HepG2 (cell line): ENCODE measurements at regions not wholly inside any gene's neighbourhood (a gene's known extent, or its start where the extent isn't known, plus 50 kb on each side); places are given as distances from the start of the nearest gene placed in this dataset.

Experiments
- ATAC-seq: fragments of 200-7000 bp; cut with Tn5 transposase; 3 replicates; pipeline ENCODE4 v1.9.1; 2020; ENCODE audit warnings: mild to moderate bottlenecking, moderate library complexity
- BruUV-seq: library from RNA; stranded (reverse); fragments of 400-500 nt; replicated peaks from 2 replicates; lab custom pipeline; 2021; lab: Mats Ljungman, UMichigan
- CTCF ChIA-PET: fragments of 300-600 bp; formaldehyde crosslinking; extraction: SDS; loops from one replicate; lab custom pipeline; 2021; ENCODE audit warnings: low total read pairs, inconsistent platforms, low intra/inter-chr PET ratio; lab: Yijun Ruan, JAX
- POLR2A ChIA-PET: fragments of 350-600 bp; sonication (Branson Sonifier 250); formaldehyde crosslinking; loops from one replicate; lab custom pipeline; 2020; ENCODE audit warnings: antibody characterized with exemption, inconsistent platforms; lab: Yijun Ruan, JAX
- DNase-seq: peaks from one replicate; pipeline ENCODE4 v3.0.0-alpha.2; 2015; ENCODE audit warnings: low spot score
- FAIRE-seq: peaks from 3 replicates; lab custom pipeline; 2011; peaks lifted over from hg19 to GRCh38; lab: Jason Lieb, UNC
- H2AFZ ChIP-seq: one replicate; pipeline ENCODE4 v1.6.1; 2011; ENCODE audit warnings: low read length, inconsistent platforms
- H3K27ac ChIP-seq: fragments of 300-600 bp; 3 replicates; pipeline ENCODE4 v1.8.0; 2011; ENCODE audit warnings: mixed run types, mild to moderate bottlenecking, mixed read lengths, low read length, inconsistent platforms; ENCODE audit not compliant: insufficient read depth; ENCODE audit errors: extremely low read length
- H3K27me3 ChIP-seq, 2 experiments: fragments of 200-600 bp in 1 of 2; 2 replicates in 1 of 2; 3 replicates in 1 of 2; pipeline versions ENCODE4 v1.6.0 to v1.8.0; 2011; ENCODE audit warnings: low read length in 2 of 2, mild to moderate bottlenecking in 2 of 2, moderate library complexity in 2 of 2, inconsistent platforms in 1 of 2; ENCODE audit not compliant: insufficient read depth in 2 of 2, control insufficient read depth in 1 of 2
- H3K36me3 ChIP-seq, 2 experiments: fragments of 200-600 bp in 1 of 2; replicated peaks in 1 of 2; 2 replicates in 1 of 2; 3 replicates in 1 of 2; pipeline versions ENCODE4 v1.5.1 to v1.8.0; 2011; ENCODE audit warnings: low read length in 2 of 2, inconsistent platforms in 1 of 2; ENCODE audit not compliant: insufficient read depth in 2 of 2, control insufficient read depth in 1 of 2
- H3K4me1 ChIP-seq: 2 replicates; pipeline ENCODE4 v1.5.1; 2012; ENCODE audit warnings: low read length, inconsistent platforms; ENCODE audit not compliant: insufficient read depth
- H3K4me2 ChIP-seq: 2 replicates; pipeline ENCODE4 v1.6.0; 2011; ENCODE audit warnings: low read depth, low read length, inconsistent platforms
- H3K4me3 ChIP-seq, 3 experiments: fragments of 200-600 bp in 1 of 3; sonication (generic), shearing (Covaris generic) in 1 of 3; replicated peaks in 1 of 3; 2 replicates each; pipeline ENCODE4 v1.5.1; 2011 to 2016; ENCODE audit warnings: low read length in 3 of 3, inconsistent platforms in 2 of 3, low read depth in 2 of 3, mild to moderate bottlenecking in 2 of 3, control low read depth in 1 of 3, mixed read lengths in 1 of 3; ENCODE audit not compliant: insufficient read depth in 1 of 3
- H3K79me2 ChIP-seq: one replicate; pipeline ENCODE4 v1.6.1; 2011; ENCODE audit warnings: low read length, inconsistent platforms; ENCODE audit not compliant: insufficient read depth
- H3K9ac ChIP-seq: 2 replicates; pipeline ENCODE4 v1.6.0; 2011; ENCODE audit warnings: mild to moderate bottlenecking, low read depth, low read length, inconsistent platforms; ENCODE audit not compliant: insufficient read depth
- H3K9me3 ChIP-seq: 2 replicates; pipeline ENCODE4 v1.5.1; 2012; ENCODE audit warnings: mild to moderate bottlenecking, low read length
- H4K20me1 ChIP-seq: 2 replicates; pipeline ENCODE4 v1.6.0; 2011; ENCODE audit warnings: inconsistent platforms, mild to moderate bottlenecking, low read length, moderate library complexity; ENCODE audit not compliant: insufficient read depth
- AKAP8 ChIP-seq: sonication (generic); formaldehyde crosslinking; IDR thresholded peaks from 2 replicates; pipeline ENCODE4 v1.5.1; 2020; ENCODE audit warnings: mild to moderate bottlenecking, missing genetic modification reagents
- GLI4 ChIP-seq: sonication (generic); formaldehyde crosslinking; IDR thresholded peaks from 2 replicates; pipeline ENCODE4 v1.5.1; 2020; ENCODE audit warnings: missing genetic modification reagents, mild to moderate bottlenecking, moderate library complexity, borderline replicate concordance
- KAT7 ChIP-seq: IDR thresholded peaks from 2 replicates; pipeline ENCODE4 v1.6.1; 2018; ENCODE audit warnings: borderline replicate concordance, missing compliant biosample characterization
- LCORL ChIP-seq, 2 experiments: fragments of 450-650 bp in 1 of 2; sonication (generic) in 1 of 2; formaldehyde crosslinking in 1 of 2; IDR thresholded peaks; 2 replicates each; pipeline versions ENCODE4 v1.5.0 to v1.6.1; 2017 to 2020; ENCODE audit warnings: antibody characterized with exemption in 1 of 2, missing genetic modification reagents in 1 of 2
- MAZ ChIP-seq, 2 experiments: sonication (generic) in 1 of 2; formaldehyde crosslinking in 1 of 2; IDR thresholded peaks; 2 replicates each; pipeline versions ENCODE4 v1.5.0 to v1.6.1; 2012 to 2020; ENCODE audit warnings: low read depth in 2 of 2, mild to moderate bottlenecking in 2 of 2, borderline replicate concordance in 1 of 2, improper control_type of control experiment in 1 of 2, low read length in 1 of 2, missing genetic modification reagents in 1 of 2, moderate library complexity in 1 of 2
- MIER3 ChIP-seq: IDR thresholded peaks from 2 replicates; pipeline ENCODE4 v1.6.1; 2016; ENCODE audit warnings: missing compliant biosample characterization, borderline replicate concordance
- NFKB2 ChIP-seq: sonication (generic); formaldehyde crosslinking; IDR thresholded peaks from 2 replicates; pipeline ENCODE4 v1.4.0; 2020; ENCODE audit warnings: missing genetic modification reagents, borderline replicate concordance
- RFX1 ChIP-seq: fragments of 450-650 bp; IDR thresholded peaks from 2 replicates; pipeline ENCODE4 v1.6.1; 2017
- RFX3 ChIP-seq: IDR thresholded peaks from 2 replicates; pipeline ENCODE4 v1.6.1; 2016; ENCODE audit warnings: missing biosample characterization, missing genetic modification reagents
- SIN3B ChIP-seq: fragments of 150-350 bp; IDR thresholded peaks from 2 replicates; pipeline ENCODE4 v1.6.1; 2014; ENCODE audit warnings: low read length
- STAT5B ChIP-seq: sonication (generic); formaldehyde crosslinking; IDR thresholded peaks from 2 replicates; pipeline ENCODE4 v1.4.0; 2020; ENCODE audit warnings: missing genetic modification reagents
- YY1 ChIP-seq: IDR thresholded peaks from 2 replicates; pipeline ENCODE4 v1.6.1; 2011; ENCODE audit warnings: low read length, low read depth, moderate library complexity, mild to moderate bottlenecking; ENCODE audit not compliant: insufficient read depth, insufficient replicate concordance
- ZKSCAN5 ChIP-seq: sonication (generic); formaldehyde crosslinking; IDR thresholded peaks from 2 replicates; pipeline ENCODE4 v1.5.1; 2020; ENCODE audit warnings: mild to moderate bottlenecking, missing genetic modification reagents
- ZNF34 ChIP-seq: sonication (generic); formaldehyde crosslinking; IDR thresholded peaks from 2 replicates; pipeline ENCODE4 v1.4.0; 2020; ENCODE audit warnings: mild to moderate bottlenecking, missing genetic modification reagents, borderline replicate concordance
- ZNF569 ChIP-seq: sonication (generic); formaldehyde crosslinking; IDR thresholded peaks from 2 replicates; pipeline ENCODE4 v1.5.0; 2020; ENCODE audit warnings: mild to moderate bottlenecking, missing genetic modification reagents, moderate library complexity, borderline replicate concordance
- WGBS: methylation state at CpG from one replicate; pipeline ENCODE4 v1.1.6; 2017; ENCODE audit warnings: low lambda C conversion rate; 5-methylcytosine and 5-hydroxymethylcytosine counted together
- in situ Hi-C: cut with HindIII; loops from 2 replicates; pipeline ENCODE4 v1.10.0; 2017; ENCODE audit warnings: low pct_unique_long_range_greater_than_20kb; ENCODE audit not compliant: extremely low pct_ligation_motif_present
- intact Hi-C: fragments of 100-400 bp; cut with micrococcal nuclease; formaldehyde crosslinking; loops from one replicate; pipeline ENCODE4 v1.10.0; 2022; ENCODE audit not compliant: unreplicated experiment
- TF ChIP-seq, protein P1 (sequence below): sonication (generic); formaldehyde crosslinking; conservative IDR thresholded peaks from 2 replicates; pipeline ENCODE4 v1.8.1; 2023; ENCODE audit warnings: missing genetic modification reagents

DNA sequence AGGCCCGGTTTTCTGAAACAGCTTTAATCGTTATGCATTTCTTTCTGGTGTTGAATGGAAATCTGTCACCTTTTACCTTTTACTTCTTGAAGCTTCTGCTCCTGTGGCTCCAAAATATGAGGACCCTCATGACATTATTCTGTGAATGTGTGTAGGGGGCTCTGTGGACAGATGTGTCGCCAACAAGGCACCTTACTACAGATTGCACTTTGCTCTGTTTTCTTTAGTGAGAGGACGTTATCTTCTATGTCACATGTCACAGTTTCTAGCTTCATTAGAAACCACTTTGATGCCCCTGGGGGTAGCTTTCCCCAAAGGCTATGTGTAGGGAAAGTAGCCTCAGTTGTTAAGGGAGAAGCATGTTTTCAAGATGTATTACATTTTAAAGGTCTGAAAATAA is 195.6 kb downstream of the ZNF621 start (continued):
- TF ChIP-seq, protein P1, sequence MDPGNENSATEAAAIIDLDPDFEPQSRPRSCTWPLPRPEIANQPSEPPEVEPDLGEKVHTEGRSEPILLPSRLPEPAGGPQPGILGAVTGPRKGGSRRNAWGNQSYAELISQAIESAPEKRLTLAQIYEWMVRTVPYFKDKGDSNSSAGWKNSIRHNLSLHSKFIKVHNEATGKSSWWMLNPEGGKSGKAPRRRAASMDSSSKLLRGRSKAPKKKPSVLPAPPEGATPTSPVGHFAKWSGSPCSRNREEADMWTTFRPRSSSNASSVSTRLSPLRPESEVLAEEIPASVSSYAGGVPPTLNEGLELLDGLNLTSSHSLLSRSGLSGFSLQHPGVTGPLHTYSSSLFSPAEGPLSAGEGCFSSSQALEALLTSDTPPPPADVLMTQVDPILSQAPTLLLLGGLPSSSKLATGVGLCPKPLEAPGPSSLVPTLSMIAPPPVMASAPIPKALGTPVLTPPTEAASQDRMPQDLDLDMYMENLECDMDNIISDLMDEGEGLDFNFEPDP (CRISPR knock-in tag) = no peak
- no peak for TF ChIP-seq NFKB2 (CRISPR knock-in tag)
- no peak for TF ChIP-seq ZNF34
- TF ChIP-seq LCORL (IDR thresholded peaks at IDR 0.05) = no peak
- no peak for TF ChIP-seq LCORL (CRISPR knock-in tag; IDR thresholded peaks at IDR 0.05)
- no peak for TF ChIP-seq STAT5B (CRISPR knock-in tag)
- TF ChIP-seq GLI4 (CRISPR knock-in tag) = 0 out of 2 replicates have a peak, but pooled peaks have one; percentile 52
- no peak for TF ChIP-seq MIER3 (CRISPR knock-in tag)
- TF ChIP-seq ZNF569 = no peak
- TF ChIP-seq KAT7 (CRISPR knock-in tag) = no peak
- TF ChIP-seq SIN3B = no peak
- no peak for TF ChIP-seq MAZ (IDR thresholded peaks at IDR 0.05; ENCODE audit: borderline replicate concordance, low read depth, low read length)
- TF ChIP-seq MAZ (CRISPR knock-in tag; IDR thresholded peaks at IDR 0.05; ENCODE audit: low read depth) = no peak
- no peak for TF ChIP-seq RFX1

DNA sequence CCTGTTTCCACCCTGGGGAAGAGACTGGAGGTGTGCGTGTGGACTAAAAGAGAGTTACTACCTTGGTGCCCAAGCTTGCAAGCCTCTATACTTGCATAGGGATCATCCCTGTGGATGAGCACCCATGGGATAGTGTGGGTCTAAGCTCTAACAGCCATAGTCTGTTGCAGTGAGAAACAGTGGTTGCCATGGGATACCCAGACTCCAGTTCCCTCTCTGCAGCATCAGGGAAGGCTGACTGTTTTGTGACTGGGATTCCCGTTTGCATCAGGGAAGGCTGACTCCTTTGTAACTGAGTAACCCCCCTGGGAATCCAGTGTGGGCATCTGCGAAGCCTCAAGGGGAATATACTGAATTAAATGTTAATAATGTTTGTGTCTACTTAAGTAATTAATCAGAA is 196.1 kb downstream of the ZNF621 start:
- no peak overlapping the region for H3K4me2 ChIP-seq
- H3K27ac ChIP-seq = no peak overlapping the region
- BruUV-seq = no TSS peak
- TF ChIP-seq RFX3 (CRISPR knock-in tag) (peak; percentile 15; the same call in 1 of the 2 replicates), ZKSCAN5 (CRISPR knock-in tag) (no peak), AKAP8 (CRISPR knock-in tag) (no peak), YY1 (no peak)
- ChIA-PET POLR2A (interaction anchor here (1.5 kb wide), 1 partner anchor 478 kb away, joined by 6 read pairs; the partner anchor contains the start of gene CTNNB1), CTCF (no interaction called here)
- no peak overlapping the region for H3K4me3 ChIP-seq
- H4K20me1 ChIP-seq = no peaks in the 10 kb centered on the region
- 49% methylated on average over 2 of the region's 3 CpGs for WGBS
- intact Hi-C loops (loop anchor here (1.0 to 10.0 kb wide), 2 partner anchors 396 to 474 kb away; partner anchors contain the start of gene CTNNB1), in situ Hi-C loops (no loop called here)
- H3K9me3 ChIP-seq = no peaks in the 10 kb centered on the region
- H3K27me3 ChIP-seq = no peaks in the 10 kb centered on the region
- H3K4me1 ChIP-seq = peaks cover 16% of the 10 kb centered on the region
- no peak overlapping the region for H2AFZ ChIP-seq
- H3K9ac ChIP-seq = no peak overlapping the region
- FAIRE-seq = no peak
- ATAC-seq = peak; percentile 54
- no peaks in the 10 kb centered on the region for H3K36me3 ChIP-seq
- H3K79me2 ChIP-seq = no peaks in the 10 kb centered on the region
- DNase-seq = no peak
